ENCODE measurements at regions not wholly inside any gene's neighbourhood (a gene's known extent, or its start where the extent isn't known, plus 50 kb on each side); places are given as distances from the start of the nearest gene placed in this dataset.

GRCh38 chr11:109553284-109553683 is 131.3 kb downstream of the C11orf87 start:
- TF ChIP-seq CTCF (IDR thresholded peaks at IDR 0.05) (no peak), REST (IDR thresholded peaks at IDR 0.05; ENCODE audit: insufficient read depth in 1 of 2, low read depth in 2 of 2, low read length in 1 of 2) (no peak)

Measured in Panc1 (cell line).